ENCODE measurements at regions not wholly inside any gene's neighbourhood (a gene's known extent, or its start where the extent isn't known, plus 50 kb on each side); places are given as distances from the start of the nearest gene placed in this dataset.

- H3K79me1 ChIP-seq (ENCODE audit: low read depth, low read length): no peaks in the 10 kb centered on the region
- H3K4me1 ChIP-seq (ENCODE audit: control insufficient read depth in 2 of 2, insufficient read depth in 1 of 2, low read depth in 1 of 2, low read length in 2 of 2): peaks cover 0 to 7% of the 10 kb centered on the region in 2 donors
- no peaks in the 10 kb centered on the region for H3K27me3 ChIP-seq (ENCODE audit: control insufficient read depth in 3 of 3, insufficient read depth in 3 of 3, low read depth in 1 of 3, low read length in 3 of 3)
- H2BK12ac ChIP-seq (ENCODE audit: low read length): no peak overlapping the region
- H3K4ac ChIP-seq (ENCODE audit: low read length): no peak overlapping the region
- no peak overlapping the region for H4K8ac ChIP-seq (ENCODE audit: low read depth, low read length)
- H3K23ac ChIP-seq (ENCODE audit: low read depth, low read length, poor library complexity): no peak overlapping the region
- H3K4me2 ChIP-seq (ENCODE audit: insufficient read depth, low read length, poor library complexity, severe bottlenecking): no peak overlapping the region
- H4K91ac ChIP-seq (ENCODE audit: low read depth, low read length, poor library complexity): no peak overlapping the region
- H3K27ac ChIP-seq (replicated peaks; ENCODE audit: low read length): no peak overlapping the region
- peaks cover 0 to 3% of the 10 kb centered on the region in 2 donors for H3K36me3 ChIP-seq (replicated peaks in 1 of 2; ENCODE audit: control insufficient read depth in 2 of 2, insufficient read depth in 2 of 2, low read length in 2 of 2)
- H2AFZ ChIP-seq (ENCODE audit: low read length): no peak overlapping the region
- H2BK15ac ChIP-seq (ENCODE audit: low read length): no peak overlapping the region
- DNase-seq (ENCODE audit: low spot score): no peak
- H3K18ac ChIP-seq (ENCODE audit: low read length): no peak overlapping the region
- peak overlapping the region; percentile 31 for H3K14ac ChIP-seq (ENCODE audit: low read length)
- H3K9ac ChIP-seq (ENCODE audit: low read depth, low read length, poor library complexity): no peak overlapping the region
- H3K4me3 ChIP-seq (ENCODE audit: low read length in 2 of 2): no peak overlapping the region
- H2AK5ac ChIP-seq (ENCODE audit: low read depth, low read length): no peak overlapping the region
- no peaks in the 10 kb centered on the region for H3K9me3 ChIP-seq (replicated peaks in 1 of 2; ENCODE audit: control insufficient read depth in 2 of 2, insufficient read depth in 1 of 2, low read depth in 1 of 2, low read length in 2 of 2)
- no peak overlapping the region for H2BK120ac ChIP-seq (ENCODE audit: low read depth, low read length)
- WGBS, 2 donors (ENCODE audit: extremely low coverage in 2 of 2, insufficient read length in 2 of 2, insufficient replicate concordance in 1 of 2): no CpG with 5 or more reads among the region's 10 CpGs
- no peak overlapping the region for H2BK5ac ChIP-seq (ENCODE audit: low read length)
These were observed 69.4 kb upstream of the NAA20 start for GRCh38 chr20:19947611-19948264.

GRCh38 chr20:19949195-19949867, 67.8 kb upstream of the NAA20 start:
- no peaks in the 10 kb centered on the region for H3K79me1 ChIP-seq (ENCODE audit: low read depth, low read length)
- H3K4me1 ChIP-seq (ENCODE audit: control insufficient read depth in 2 of 2, insufficient read depth in 1 of 2, low read depth in 1 of 2, low read length in 2 of 2): peaks cover 0 to 7% of the 10 kb centered on the region in 2 donors
- no peak overlapping the region for H3K4me2 ChIP-seq (ENCODE audit: insufficient read depth, low read length, poor library complexity, severe bottlenecking)
- H4K8ac ChIP-seq (ENCODE audit: low read depth, low read length): no peak overlapping the region
- H3K23ac ChIP-seq (ENCODE audit: low read depth, low read length, poor library complexity): no peak overlapping the region
- H4K91ac ChIP-seq (ENCODE audit: low read depth, low read length, poor library complexity): no peak overlapping the region
- no peak overlapping the region for H3K4ac ChIP-seq (ENCODE audit: low read length)
- DNase-seq (ENCODE audit: low spot score): no peak
- H3K14ac ChIP-seq (ENCODE audit: low read length): no peak overlapping the region
- no peak overlapping the region for H2BK120ac ChIP-seq (ENCODE audit: low read depth, low read length)
- H3K18ac ChIP-seq (ENCODE audit: low read length): no peak overlapping the region
- no peak overlapping the region for H2AFZ ChIP-seq (ENCODE audit: low read length)
- H3K36me3 ChIP-seq (replicated peaks in 1 of 2; ENCODE audit: control insufficient read depth in 2 of 2, insufficient read depth in 2 of 2, low read length in 2 of 2): peaks cover 0 to 3% of the 10 kb centered on the region in 2 donors
- H3K27me3 ChIP-seq (ENCODE audit: control insufficient read depth in 3 of 3, insufficient read depth in 3 of 3, low read depth in 1 of 3, low read length in 3 of 3): no peaks in the 10 kb centered on the region
- no peak overlapping the region for H2BK5ac ChIP-seq (ENCODE audit: low read length)
- no peak overlapping the region for H3K4me3 ChIP-seq (ENCODE audit: low read length in 2 of 2)
- no CpG with 5 or more reads among the region's 10 CpGs for WGBS, 2 donors (ENCODE audit: extremely low coverage in 2 of 2, insufficient read length in 2 of 2, insufficient replicate concordance in 1 of 2)
- H2BK12ac ChIP-seq (ENCODE audit: low read length): no peak overlapping the region
- no peak overlapping the region for H2BK15ac ChIP-seq (ENCODE audit: low read length)
- no peak overlapping the region for H3K27ac ChIP-seq (replicated peaks; ENCODE audit: low read length)
- no peak overlapping the region for H2AK5ac ChIP-seq (ENCODE audit: low read depth, low read length)
- H3K9ac ChIP-seq (ENCODE audit: low read depth, low read length, poor library complexity): no peak overlapping the region
- H3K9me3 ChIP-seq (replicated peaks in 1 of 2; ENCODE audit: control insufficient read depth in 2 of 2, insufficient read depth in 1 of 2, low read depth in 1 of 2, low read length in 2 of 2): no peaks in the 10 kb centered on the region

- Histone ChIP-seq H3K4me2 (ENCODE audit: insufficient read depth, low read length, poor library complexity, severe bottlenecking) (no peak overlapping the region), H3K9me3 (replicated peaks in 1 of 2; ENCODE audit: control insufficient read depth in 2 of 2, insufficient read depth in 1 of 2, low read depth in 1 of 2, low read length in 2 of 2) (no peaks in the 10 kb centered on the region), H2AK5ac (ENCODE audit: low read depth, low read length) (no peak overlapping the region), H3K4me1 (ENCODE audit: control insufficient read depth in 2 of 2, insufficient read depth in 1 of 2, low read depth in 1 of 2, low read length in 2 of 2) (peaks cover 0 to 7% of the 10 kb centered on the region in 2 donors), H3K4ac (ENCODE audit: low read length) (no peak overlapping the region), H4K8ac (ENCODE audit: low read depth, low read length) (no peak overlapping the region), H3K27ac (replicated peaks; ENCODE audit: low read length) (no peak overlapping the region), H3K23ac (ENCODE audit: low read depth, low read length, poor library complexity) (no peak overlapping the region), H2BK15ac (ENCODE audit: low read length) (no peak overlapping the region), H4K91ac (ENCODE audit: low read depth, low read length, poor library complexity) (no peak overlapping the region), H3K36me3 (replicated peaks in 1 of 2; ENCODE audit: control insufficient read depth in 2 of 2, insufficient read depth in 2 of 2, low read length in 2 of 2) (peaks cover 0 to 3% of the 10 kb centered on the region in 2 donors), H3K14ac (ENCODE audit: low read length) (no peak overlapping the region), H2BK12ac (ENCODE audit: low read length) (no peak overlapping the region), H2BK5ac (ENCODE audit: low read length) (no peak overlapping the region), H2BK120ac (ENCODE audit: low read depth, low read length) (no peak overlapping the region), H3K79me1 (ENCODE audit: low read depth, low read length) (no peaks in the 10 kb centered on the region), H3K4me3 (ENCODE audit: low read length in 2 of 2) (no peak overlapping the region), H2AFZ (ENCODE audit: low read length) (no peak overlapping the region), H3K27me3 (ENCODE audit: control insufficient read depth in 3 of 3, insufficient read depth in 3 of 3, low read depth in 1 of 3, low read length in 3 of 3) (no peaks in the 10 kb centered on the region), H3K18ac (ENCODE audit: low read length) (no peak overlapping the region), H3K9ac (ENCODE audit: low read depth, low read length, poor library complexity) (no peak overlapping the region)
- no CpG with 5 or more reads among the region's 2 CpGs for WGBS, 2 donors (ENCODE audit: extremely low coverage in 2 of 2, insufficient read length in 2 of 2, insufficient replicate concordance in 1 of 2)
- no peak for DNase-seq (ENCODE audit: low spot score)
These were observed 67.1 kb upstream of the NAA20 start for GRCh38 chr20:19950042-19950441.

- no peak overlapping the region for H2BK15ac ChIP-seq (ENCODE audit: low read length)
- no peak overlapping the region for H3K23ac ChIP-seq (ENCODE audit: low read depth, low read length, poor library complexity)
- DNase-seq (ENCODE audit: low spot score): no peak
- H3K14ac ChIP-seq (ENCODE audit: low read length): no peak overlapping the region
- peaks cover 0 to 12% of the 10 kb centered on the region in 2 donors for H3K36me3 ChIP-seq (replicated peaks in 1 of 2; ENCODE audit: control insufficient read depth in 2 of 2, insufficient read depth in 2 of 2, low read length in 2 of 2)
- no peak overlapping the region for H3K27ac ChIP-seq (replicated peaks; ENCODE audit: low read length)
- no peak overlapping the region for H2AK5ac ChIP-seq (ENCODE audit: low read depth, low read length)
- no peak overlapping the region for H3K4ac ChIP-seq (ENCODE audit: low read length)
- no peak overlapping the region for H3K9ac ChIP-seq (ENCODE audit: low read depth, low read length, poor library complexity)
- peaks cover 0 to 7% of the 10 kb centered on the region in 2 donors for H3K4me1 ChIP-seq (ENCODE audit: control insufficient read depth in 2 of 2, insufficient read depth in 1 of 2, low read depth in 1 of 2, low read length in 2 of 2)
- no peak overlapping the region for H3K18ac ChIP-seq (ENCODE audit: low read length)
- no peaks in the 10 kb centered on the region for H3K79me1 ChIP-seq (ENCODE audit: low read depth, low read length)
- H2AFZ ChIP-seq (ENCODE audit: low read length): no peak overlapping the region
- no peak overlapping the region for H4K8ac ChIP-seq (ENCODE audit: low read depth, low read length)
- H4K91ac ChIP-seq (ENCODE audit: low read depth, low read length, poor library complexity): no peak overlapping the region
- no peaks in the 10 kb centered on the region for H3K9me3 ChIP-seq (replicated peaks in 1 of 2; ENCODE audit: control insufficient read depth in 2 of 2, insufficient read depth in 1 of 2, low read depth in 1 of 2, low read length in 2 of 2)
- WGBS, 2 donors (ENCODE audit: extremely low coverage in 2 of 2, insufficient read length in 2 of 2, insufficient replicate concordance in 1 of 2): no CpG with 5 or more reads among the region's 3 CpGs
- no peak overlapping the region for H3K4me3 ChIP-seq (ENCODE audit: low read length in 2 of 2)
- H2BK5ac ChIP-seq (ENCODE audit: low read length): no peak overlapping the region
- no peaks in the 10 kb centered on the region for H3K27me3 ChIP-seq (ENCODE audit: control insufficient read depth in 3 of 3, insufficient read depth in 3 of 3, low read depth in 1 of 3, low read length in 3 of 3)
- no peak overlapping the region for H3K4me2 ChIP-seq (ENCODE audit: insufficient read depth, low read length, poor library complexity, severe bottlenecking)
- H2BK12ac ChIP-seq (ENCODE audit: low read length): no peak overlapping the region
- no peak overlapping the region for H2BK120ac ChIP-seq (ENCODE audit: low read depth, low read length)
These were observed 64.8 kb upstream of the NAA20 start for GRCh38 chr20:19952392-19952791.

All from neuronal stem cell (in vitro differentiated cells).